NCI-H774 (cell line): ENCODE measurements at regions not wholly inside any gene's neighbourhood (a gene's known extent, or its start where the extent isn't known, plus 50 kb on each side); places are given as distances from the start of the nearest gene placed in this dataset.

Source experiments
- DNase-seq: peaks from one replicate; lab custom pipeline; 2025; lab: John Stamatoyannopoulos, UW

DNA sequence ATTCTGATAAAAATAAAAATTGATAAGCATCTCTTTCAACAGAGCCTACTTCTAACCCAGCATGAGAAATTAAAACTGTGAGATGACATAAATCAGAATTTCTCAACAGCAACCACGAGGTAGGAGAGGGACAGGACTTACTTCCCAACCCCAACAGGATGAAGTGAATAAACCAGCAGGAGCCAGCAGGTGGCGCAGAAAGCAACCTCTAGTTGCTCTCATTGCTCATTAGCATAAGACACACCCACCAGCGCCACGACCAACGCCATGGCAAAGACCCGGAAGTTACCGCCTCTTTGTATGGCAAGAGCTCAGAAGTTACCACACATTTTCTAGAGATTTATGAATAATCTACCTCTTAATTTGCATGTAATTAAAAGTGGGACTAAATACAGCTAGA is 189.4 kb upstream of the CDH8 start:
- no peak for DNase-seq

DNA sequence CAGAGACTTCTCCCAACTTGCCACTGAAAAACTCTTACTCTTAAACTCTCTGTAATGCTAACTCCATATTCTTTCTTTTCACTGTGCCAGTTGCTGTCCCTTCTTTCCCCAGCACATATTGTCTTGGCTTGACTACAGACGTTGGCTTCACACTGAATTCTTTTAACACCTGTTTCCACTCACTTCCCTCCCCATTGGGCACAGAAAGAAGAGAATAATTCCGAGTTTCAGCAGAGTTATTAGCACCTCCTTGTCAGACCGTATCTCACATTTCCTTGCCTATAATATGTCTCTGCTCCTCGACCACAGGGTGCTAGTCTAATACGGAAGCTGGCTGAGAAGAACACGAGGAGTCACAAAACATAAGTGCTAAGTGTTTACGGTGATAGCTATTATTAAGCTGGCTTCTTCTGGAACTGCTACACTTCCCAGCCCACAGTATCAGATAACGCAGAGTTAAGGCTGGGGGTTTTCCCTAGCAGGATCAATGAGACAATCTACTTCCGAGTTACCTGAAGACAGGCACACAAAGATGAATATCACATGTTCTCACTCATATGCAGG is 188.5 kb upstream of the CDH8 start:
- no peak for DNase-seq

DNA sequence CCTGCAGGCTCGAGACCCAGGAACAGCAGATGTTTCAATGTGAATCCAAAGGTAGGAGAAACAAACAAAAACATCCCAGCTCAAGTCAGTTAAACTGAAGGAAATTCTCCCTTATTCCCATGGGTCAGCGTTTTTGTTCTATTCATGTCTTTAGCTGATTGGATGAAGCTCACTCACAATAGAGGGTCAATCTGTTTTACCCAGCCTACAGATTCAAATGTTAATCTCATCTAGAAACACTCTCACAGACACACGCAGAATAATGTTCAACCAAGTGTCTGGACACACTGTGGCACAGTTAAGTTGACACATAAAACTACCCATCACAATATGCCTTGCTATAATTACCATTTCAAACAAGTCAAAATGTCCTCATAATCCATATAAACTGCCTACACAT is 180.6 kb upstream of the CDH8 start:
- no peak for DNase-seq

DNA sequence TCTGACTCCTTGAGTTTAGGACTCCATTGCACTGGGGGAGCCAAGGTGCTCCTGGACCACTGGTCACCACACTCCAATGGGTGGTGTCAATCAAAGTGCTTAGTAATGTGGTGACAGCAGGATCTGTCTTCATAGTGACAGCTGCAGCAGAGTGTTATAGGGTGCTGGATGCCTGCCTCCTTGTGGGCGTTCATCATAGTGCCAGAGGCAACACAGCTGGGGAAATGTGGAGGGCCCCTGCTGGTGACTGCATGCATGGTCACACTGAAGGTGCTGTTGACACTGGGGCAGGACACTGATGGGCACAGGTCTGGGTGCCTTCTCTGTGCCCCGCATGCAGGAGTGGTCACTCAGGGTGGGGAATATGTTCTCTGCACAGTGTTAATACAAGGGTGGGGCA is 177.5 kb upstream of the CDH8 start:
- DNase-seq, result no peak

DNA sequence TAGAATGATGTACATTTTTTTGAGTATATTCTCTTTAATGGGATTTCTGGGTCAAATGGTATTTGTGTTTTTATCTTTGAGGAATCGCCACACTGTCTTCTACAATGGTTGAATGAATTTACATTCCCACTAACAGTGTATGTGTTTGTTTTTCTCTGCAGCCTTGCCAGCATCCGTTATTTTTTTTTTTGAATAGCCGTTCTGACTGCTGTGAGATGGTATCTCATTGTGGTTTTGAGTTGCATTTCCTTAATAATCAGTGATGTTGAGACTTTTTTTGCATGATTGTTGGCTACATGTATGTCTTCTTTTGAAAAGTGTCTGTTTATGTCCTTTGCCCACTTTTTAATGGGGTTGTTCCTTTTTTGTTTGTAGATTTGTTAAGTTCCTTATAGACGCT is 172.7 kb upstream of the CDH8 start:
- no peak for DNase-seq

DNA sequence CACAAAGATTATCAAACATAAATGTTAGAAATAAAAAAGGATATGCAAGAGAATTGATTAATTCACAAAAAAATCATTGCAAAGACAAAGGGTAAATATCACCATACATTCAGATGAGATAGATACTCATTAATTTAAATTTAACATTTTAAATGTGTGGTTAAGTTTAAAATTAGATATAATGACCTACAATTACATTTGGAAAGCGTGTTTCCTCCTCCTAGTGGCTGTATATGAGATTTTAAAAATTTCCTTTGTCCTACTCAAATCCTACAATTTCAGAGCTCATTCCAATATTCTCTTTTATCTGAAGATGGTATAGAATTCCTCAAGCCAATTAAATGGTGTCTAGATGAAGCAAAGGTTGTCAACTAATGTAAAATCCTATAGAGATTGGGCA is 169.2 kb upstream of the CDH8 start:
- no peak for DNase-seq

DNA sequence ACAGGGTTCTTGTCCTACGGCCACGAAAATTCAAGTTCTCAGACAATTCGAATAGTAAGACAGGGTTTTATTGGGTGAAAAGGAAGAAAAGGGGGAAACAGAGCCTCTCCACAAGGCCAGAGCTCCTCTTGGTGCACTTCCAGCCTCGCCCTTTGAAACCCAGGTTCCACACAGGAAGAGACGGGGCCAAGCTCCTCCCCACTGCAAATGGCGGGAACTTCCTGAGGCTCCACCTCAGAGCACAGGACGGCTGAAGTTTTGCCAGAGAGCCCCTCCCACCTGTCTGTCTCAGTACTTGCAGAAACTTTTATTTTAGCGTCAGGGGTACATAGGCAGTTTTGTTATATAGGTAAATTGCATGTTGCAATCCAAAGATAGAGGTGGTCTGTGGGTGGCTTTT is 165.7 kb upstream of the CDH8 start:
- no peak for DNase-seq

DNA sequence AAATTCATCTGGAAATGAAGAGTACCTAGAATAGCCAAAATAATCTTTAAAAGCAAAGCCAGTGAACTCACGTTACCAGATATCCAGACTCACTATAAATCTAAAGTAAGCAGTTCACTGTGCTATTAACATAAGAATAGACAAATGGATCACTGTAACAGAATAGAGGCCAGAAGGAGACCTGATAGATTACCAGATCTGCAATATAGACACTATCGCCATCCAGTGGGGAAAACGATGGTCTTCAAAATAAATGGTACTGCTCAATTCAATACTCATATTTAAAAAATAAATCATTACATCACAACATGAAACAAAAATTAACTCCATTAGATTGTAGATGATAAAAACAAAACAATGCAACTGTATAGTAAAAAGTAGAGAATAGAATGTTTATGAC is 158.6 kb upstream of the CDH8 start:
- no peak for DNase-seq

DNA sequence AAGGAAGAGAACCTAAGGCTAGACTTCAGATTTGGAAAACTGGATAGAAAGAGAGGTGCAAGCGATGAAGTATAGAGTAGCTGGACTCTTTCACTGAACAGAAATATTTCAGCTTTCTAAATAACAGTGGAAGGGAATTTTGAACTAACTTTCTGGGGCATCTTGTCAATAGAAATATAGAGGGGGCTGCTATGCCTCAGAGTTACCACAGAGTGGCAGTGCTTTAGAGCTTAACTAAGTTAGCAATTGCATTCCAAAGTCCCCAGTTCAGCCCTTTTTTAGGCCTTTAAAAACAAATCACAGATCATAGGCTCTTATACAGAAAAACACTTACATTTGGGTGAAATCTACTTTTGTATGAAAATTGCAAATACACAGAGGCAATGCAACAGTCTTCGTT is 154.2 kb upstream of the CDH8 start:
- DNase-seq, result no peak

DNA sequence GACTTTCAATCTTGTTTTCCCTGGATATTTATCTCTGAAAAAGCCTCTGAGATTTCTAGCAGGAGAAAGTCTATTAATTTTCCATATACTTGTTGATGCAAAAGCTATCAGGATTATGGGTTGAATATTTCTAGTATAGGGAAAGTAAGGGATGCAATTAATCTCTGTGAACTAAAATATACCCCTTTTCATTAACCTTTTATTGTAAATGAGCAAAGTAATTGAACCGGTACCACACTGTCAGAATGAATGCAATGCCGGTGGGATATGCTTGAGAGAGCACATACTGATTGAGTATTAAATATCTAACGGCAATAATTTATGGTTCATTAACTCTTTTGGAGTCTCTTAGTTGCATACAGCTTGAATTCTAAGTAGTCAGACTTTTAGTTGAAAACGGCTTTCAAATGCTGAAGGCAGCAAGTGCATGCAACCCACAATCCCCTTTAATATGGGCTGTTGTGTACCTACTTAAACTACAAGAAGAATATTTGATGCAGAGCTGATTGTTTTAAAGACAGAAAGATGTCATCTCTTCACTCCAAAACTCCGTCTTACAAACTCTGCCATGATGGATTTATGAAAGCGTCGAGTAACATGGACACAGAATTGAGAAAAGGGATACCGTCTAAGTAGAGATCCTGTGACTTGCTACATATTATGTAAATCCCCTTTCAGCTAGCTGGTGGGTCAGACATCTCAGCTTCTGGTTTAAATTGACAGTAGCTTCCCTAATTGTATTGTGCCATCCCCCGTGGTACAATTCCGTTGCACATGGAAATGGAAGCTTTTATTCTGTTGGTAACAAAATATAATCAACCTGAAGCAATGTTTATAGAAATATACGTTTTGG is 141.3 kb upstream of the CDH8 start:
- no peak for DNase-seq

DNA sequence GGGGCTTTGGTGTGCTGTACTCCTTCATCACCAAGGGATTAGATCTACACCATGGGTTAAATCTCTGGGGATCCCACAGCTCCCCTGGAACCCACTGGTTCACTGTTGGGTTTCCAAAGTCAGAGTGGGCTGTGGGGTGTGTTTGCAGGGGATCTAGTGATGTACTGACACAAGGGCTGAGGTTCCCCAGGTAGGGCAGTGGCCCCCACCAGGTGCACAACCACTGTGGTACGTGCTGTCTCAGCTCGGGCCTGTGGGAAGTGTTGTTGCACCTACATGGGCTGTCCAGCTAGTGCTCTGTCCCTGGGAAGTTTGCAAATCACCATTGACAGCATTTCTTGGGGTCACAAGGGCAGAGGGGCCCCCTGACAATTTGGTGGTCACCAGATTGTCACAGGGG is 134.4 kb upstream of the CDH8 start:
- no peak for DNase-seq

DNA sequence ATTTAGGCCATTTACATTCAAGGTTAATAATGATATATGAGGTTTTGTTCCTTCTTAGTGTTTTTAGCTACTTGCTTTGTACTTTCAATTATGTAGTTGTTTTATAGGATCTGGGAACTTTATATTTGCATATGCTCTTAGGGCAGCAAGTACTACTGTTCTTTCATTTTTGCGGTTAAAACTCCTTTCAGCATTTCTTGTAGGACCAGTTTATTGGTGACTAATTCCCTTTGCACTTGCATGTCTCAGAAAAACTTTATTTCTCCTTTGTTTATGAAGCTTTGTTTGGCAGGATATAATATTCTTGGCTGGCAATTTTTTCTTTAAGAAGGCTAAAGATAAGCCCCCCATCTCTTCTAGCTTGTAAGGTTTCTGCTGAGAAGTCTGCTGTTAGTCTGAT is 131.3 kb upstream of the CDH8 start:
- DNase-seq, result no peak

DNA sequence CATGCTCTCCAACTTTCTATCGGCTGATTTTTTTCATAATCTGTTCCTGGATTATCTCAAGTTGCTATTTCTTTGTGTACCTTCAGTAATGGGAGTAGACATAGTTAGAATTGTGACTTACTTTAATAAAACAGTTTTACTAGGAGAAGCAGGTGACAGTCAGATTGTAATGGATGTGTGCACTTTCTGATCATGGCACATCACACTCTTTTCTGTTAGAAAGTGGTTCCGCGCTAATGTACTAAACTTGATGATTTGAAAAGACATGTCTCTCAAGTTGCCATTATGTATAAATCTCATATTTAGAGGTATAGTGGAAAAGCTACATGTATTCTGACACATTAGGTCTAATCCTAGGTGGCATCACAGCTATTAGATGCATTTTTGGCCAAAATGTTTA is 121.3 kb upstream of the CDH8 start:
- no peak for DNase-seq

DNA sequence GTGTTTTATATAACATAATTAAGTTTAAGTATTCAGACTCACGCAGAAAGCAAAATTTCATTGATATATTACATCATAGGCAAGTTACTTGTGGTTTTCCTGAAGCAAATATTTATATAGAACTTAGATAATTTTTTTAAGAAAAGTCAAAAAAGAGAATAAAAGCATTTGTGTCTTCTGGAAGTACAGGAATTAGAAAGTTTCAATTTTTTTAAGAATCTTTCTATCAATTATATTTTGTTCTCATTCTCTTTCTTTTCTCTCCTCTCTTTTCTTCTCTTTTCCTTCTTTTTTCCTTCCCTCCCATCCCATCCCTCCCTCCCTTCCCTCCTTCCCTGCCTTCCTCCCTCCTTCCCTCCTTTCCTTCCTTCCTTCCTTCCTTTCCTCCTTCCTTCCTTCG is 120.7 kb upstream of the CDH8 start:
- no peak for DNase-seq

DNA sequence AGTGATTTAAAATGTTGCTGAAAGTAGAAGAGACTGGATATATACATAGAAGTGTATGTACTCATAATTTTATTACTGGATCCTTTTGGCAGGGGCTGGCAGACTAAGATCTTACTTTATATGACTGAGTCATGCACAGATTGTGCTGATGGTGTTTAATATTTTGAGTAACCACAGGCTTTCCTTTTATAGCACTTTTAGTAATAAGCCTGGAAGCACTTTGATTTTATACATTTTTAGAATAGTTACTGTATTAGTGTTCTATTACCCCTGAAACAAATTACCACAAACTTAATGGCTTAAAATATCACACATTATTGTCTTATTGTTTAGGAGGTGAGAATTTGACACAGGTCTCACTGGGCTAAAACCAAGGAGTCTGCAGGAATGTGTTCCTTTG is 113.4 kb upstream of the CDH8 start:
- DNase-seq, result no peak

DNA sequence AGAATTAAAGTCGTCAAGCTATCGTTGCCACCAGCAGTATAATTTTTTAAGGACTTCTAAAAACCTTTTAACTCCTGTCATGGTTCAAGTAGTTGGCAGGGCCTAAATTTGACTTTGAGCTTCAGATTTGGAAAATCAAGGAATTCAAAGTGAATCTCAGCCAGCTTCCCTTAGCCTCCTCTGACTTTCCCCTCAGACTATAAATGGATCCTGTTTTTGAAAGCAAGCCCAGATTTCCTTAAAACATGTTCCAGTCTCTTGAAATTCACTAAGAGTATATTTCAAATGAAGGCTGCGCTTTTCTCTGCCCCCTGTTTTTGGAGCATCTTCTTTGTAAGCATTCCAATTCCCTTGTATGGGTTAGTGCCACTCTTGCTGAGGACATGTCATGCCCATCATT is 101.8 kb upstream of the CDH8 start:
- DNase-seq, result no peak

DNA sequence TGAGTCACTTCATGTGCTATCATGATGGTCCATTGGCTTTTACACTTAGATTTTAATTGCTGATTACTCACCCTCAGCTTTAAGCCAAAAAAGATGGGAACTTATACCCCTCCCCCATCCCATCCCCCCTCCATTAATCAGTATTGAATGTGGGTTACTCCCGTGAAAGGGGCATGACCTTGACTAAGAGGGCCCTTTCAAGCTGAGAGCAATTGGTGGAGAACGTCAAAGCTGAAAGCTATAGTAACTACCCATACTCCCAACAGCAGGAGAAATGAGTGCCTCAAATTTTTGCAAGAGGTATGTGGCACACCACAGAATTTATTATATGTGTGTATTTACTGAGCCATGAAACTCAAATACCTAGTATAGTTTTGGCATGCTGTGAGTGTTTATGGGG is 99.7 kb upstream of the CDH8 start:
- DNase-seq, result no peak

DNA sequence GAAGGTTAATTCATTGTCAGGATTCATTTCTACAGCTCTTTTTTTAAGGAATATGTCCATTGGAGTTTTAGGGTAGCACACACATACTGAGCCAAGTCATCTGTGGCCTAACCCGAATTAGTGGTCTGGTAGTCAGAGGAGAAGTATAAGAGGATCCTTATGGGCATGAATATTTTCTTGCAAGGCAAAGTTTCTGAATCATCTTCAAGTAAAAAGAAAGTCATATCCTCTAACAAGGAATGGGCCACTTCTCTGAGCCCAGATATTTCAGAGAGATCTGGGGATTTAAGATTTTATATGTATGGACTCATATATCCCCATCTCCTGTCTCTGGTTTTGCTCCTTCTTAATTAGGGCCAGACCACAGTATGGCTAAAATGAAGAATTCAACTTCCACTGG is 99.2 kb upstream of the CDH8 start:
- no peak for DNase-seq

DNA sequence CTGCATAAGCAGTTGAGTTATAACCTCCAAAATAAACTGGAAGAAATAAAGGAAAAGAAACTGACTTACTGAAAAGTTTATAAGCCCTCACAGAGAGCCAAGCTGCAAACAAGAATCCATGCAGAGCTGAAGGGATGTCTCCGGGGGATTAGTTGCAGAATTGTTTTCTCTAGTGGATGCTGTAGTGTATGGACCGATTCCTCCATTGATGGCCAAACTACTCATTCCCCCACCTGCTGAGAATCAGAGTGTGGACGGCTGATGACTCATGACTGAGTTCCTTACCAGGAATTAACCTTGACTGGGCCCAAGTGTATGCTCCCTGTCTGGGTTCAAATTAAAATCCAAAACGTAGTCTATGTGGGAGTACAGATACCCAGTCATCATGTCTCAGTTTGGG is 93.9 kb upstream of the CDH8 start:
- DNase-seq, result no peak

DNA sequence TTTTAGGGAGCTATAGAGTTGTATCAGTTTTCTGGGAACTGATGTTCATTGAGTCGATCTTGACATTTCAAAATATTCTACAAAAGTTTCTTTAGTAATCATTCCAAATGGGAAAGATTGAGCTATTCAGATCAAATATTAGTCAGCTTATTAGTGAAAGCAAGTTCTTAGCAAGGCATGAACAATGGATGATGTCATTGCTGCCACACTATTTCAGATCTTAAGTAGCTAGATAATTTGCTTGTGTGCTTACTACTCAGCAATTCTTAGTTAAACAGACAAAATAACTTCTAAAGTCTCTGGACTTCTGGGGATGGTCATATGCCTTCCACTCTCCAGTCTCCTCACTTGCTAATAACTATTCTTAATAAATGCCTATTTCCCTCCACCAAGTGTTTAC is 69.0 kb upstream of the CDH8 start:
- no peak for DNase-seq

DNA sequence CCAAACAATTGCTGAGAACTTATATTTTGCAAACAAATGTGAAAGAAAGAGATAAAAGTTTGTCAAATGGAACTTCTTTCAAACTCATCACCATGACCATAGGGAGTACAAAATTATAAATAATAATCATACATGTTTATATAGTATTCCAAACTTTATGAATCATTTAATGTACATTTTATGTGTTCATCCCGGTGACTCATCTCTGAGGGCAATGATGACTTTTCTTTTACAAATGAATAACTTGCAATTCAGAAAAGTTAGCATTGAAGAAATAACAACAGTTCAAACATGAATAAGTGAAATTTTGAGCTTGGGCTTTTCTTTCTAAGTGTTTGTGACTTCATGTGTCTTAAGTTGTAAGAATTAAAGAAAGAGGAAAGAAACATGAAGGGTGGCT is 66.3 kb upstream of the CDH8 start:
- DNase-seq, result no peak

DNA sequence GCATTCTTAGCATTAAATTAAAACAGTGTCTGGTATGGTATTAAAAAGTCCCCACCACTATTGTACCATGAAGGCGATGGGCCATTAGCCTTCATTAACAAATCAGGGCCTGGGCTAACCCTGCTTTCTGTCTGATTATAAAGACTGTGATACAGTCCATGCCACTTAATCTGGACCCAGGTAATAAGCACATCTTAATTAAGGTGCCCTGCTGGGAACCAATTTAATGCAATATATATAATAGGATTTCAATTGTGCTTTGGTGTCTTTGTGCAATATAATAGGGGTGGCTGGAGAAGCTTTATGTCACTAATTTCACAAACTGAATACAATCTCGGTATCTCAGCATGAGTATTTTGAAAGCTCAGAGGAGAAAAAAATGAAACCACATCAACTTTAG is 64.4 kb upstream of the CDH8 start:
- no peak for DNase-seq

DNA sequence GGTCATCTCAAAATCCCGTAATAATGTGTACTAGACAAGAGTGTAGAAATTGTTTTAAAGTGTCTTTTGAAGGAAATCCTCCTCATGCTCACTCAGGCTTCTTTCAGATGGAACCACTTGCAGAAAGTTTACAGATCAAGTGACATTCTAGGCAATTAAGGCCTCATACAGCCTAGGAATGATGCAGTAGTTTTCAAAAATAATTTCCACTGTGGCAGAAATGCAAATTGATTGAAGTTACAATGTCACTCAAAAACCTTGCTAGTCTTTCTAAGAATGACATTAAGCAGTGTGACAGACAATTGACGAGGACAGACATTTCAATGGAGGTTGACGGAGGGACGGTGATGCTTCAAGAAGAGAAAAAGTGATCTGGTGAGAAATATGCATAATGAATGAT is 53.5 kb upstream of the CDH8 start:
- no peak for DNase-seq

DNA sequence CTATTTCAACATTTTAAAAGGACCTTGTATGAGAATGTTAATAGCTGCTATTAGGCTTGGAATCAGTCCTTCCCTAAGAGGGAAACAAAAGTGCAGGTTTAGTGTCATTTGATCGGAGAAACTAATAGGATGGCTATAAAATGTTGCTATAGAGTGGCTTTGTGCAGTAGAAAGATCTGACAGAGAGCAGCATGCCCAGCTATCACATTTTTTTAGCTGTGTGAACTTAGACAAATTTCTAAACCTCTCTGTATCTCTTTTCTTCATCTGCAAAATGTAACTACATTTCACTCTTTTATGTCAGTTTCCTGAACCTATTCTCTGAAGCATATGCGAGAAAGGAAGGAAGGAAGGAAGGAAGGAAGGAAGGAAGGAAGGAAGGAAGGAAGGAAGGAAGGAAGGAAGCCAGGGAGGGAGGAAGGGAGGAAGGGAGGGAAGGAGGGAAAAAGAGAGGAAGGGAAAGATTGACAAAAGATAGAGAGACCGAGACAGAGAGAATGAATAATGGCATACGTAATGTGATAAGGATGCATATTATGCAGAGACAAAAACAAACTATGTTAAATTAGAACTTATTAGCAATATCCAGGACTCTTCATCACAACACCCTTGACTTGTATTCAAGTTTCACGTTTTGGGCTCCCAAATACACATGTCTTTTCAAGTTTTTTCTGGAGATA is 52.6 kb upstream of the CDH8 start:
- no peak for DNase-seq
